ENCODE measurements at regions not wholly inside any gene's neighbourhood (a gene's known extent, or its start where the extent isn't known, plus 50 kb on each side); places are given as distances from the start of the nearest gene placed in this dataset.

- no peaks in the 10 kb centered on the region for H3K79me1 ChIP-seq (ENCODE audit: low read depth, low read length)
- H3K27ac ChIP-seq (ENCODE audit: low read depth, low read length) = no peak overlapping the region
- H2BK120ac ChIP-seq (replicated peaks; ENCODE audit: low read depth, low read length) = no peak overlapping the region
- ChIA-PET POLR2A (ENCODE audit: partially characterized antibody) (no interaction called here), CTCF (ENCODE audit: partially characterized antibody) (no interaction called here)
- WGBS, 2 experiments (ENCODE audit: extremely low coverage in 1 of 2, insufficient coverage in 1 of 2, insufficient read length in 1 of 2, insufficient replicate concordance in 2 of 2, low coverage in 1 of 2, low lambda C conversion rate in 2 of 2, missing lambda C conversion rate in 1 of 2) = 67% methylated on average over 3 of the region's 3 CpGs; no CpG with 5 or more reads in 1 of the 2 experiments
- no peak overlapping the region for H3K9ac ChIP-seq (replicated peaks in 1 of 4; ENCODE audit: extremely low read depth in 1 of 4, low read depth in 3 of 4, low read length in 3 of 4)
- no peak for FAIRE-seq
- H3K4me1 ChIP-seq (replicated peaks in 1 of 4; ENCODE audit: control insufficient read depth in 3 of 4, insufficient read depth in 4 of 4, low read length in 3 of 4) = no peaks in the 10 kb centered on the region
- no peak overlapping the region for H4K5ac ChIP-seq (ENCODE audit: insufficient read length, low read depth, low read length)
- no peak overlapping the region for H3K56ac ChIP-seq (replicated peaks; ENCODE audit: insufficient read length, low read depth, low read length)
- no peaks in the 10 kb centered on the region for H3K79me2 ChIP-seq (ENCODE audit: control insufficient read depth in 1 of 2, insufficient read depth in 2 of 2, low read length in 2 of 2)
- H3K36me3 ChIP-seq (ENCODE audit: control insufficient read depth in 2 of 4, insufficient read depth in 4 of 4, low read length in 3 of 4) = no peaks in the 10 kb centered on the region
- H3K4ac ChIP-seq (replicated peaks; ENCODE audit: insufficient read length, low read depth, low read length) = no peak overlapping the region
- no peak overlapping the region for H3K14ac ChIP-seq (ENCODE audit: insufficient read length)
- no peak overlapping the region for H2BK15ac ChIP-seq (ENCODE audit: low read length)
- no peaks in the 10 kb centered on the region for H3K23me2 ChIP-seq (ENCODE audit: low read depth, low read length)
- no peak overlapping the region for H2BK20ac ChIP-seq (ENCODE audit: low read length)
- DNase-seq (ENCODE audit: low read depth in 1 of 2, low spot score in 2 of 2) = no peak
- no peaks in the 10 kb centered on the region for H4K20me1 ChIP-seq (replicated peaks in 1 of 2; ENCODE audit: control insufficient read depth in 1 of 2, insufficient read depth in 2 of 2, low read length in 2 of 2)
- H3K18ac ChIP-seq (ENCODE audit: extremely low read depth, low read length) = no peak overlapping the region
- no peaks in the 10 kb centered on the region for H3K9me3 ChIP-seq (ENCODE audit: insufficient read depth in 2 of 2, low read depth in 1 of 2, low read length in 1 of 2)
- H3K4me2 ChIP-seq (ENCODE audit: insufficient read depth in 1 of 2, low read depth in 2 of 2, low read length in 2 of 2) = no peak overlapping the region
- H2BK5ac ChIP-seq (ENCODE audit: low read depth, low read length) = no peak overlapping the region
- H3K23ac ChIP-seq (ENCODE audit: insufficient read length) = no peak overlapping the region
- no peak overlapping the region for H4K91ac ChIP-seq (replicated peaks; ENCODE audit: insufficient read length, low read length)
- no peak overlapping the region for H3K4me3 ChIP-seq (ENCODE audit: extremely low read depth in 1 of 4, insufficient read depth in 2 of 4, low read depth in 3 of 4, low read length in 4 of 4)
- TF ChIP-seq CBX5 (IDR thresholded peaks at IDR 0.05; ENCODE audit: low read depth, low read length) = no peak
- no peak for TF ChIP-seq SIN3A (conservative IDR thresholded peaks at IDR 0.05 in 1 of 2, IDR thresholded peaks at IDR 0.05 in 1 of 2; ENCODE audit: low read depth in 1 of 2, low read length in 2 of 2)
- TF ChIP-seq GTF2F1 (IDR thresholded peaks at IDR 0.05; ENCODE audit: borderline replicate concordance, low read depth, low read length) = no peak
- no peak overlapping the region for H2BK12ac ChIP-seq (ENCODE audit: low read depth, low read length)
- no peak overlapping the region for H2AFZ ChIP-seq (ENCODE audit: low read length)
- no peak overlapping the region for H4K8ac ChIP-seq (ENCODE audit: extremely low read depth, insufficient read depth, low read length)
- no peak overlapping the region for H2AK5ac ChIP-seq (ENCODE audit: low read depth, low read length)
- H3K27me3 ChIP-seq (replicated peaks in 1 of 4; ENCODE audit: control insufficient read depth in 3 of 4, extremely low read depth in 1 of 4, insufficient read depth in 3 of 4, low read length in 3 of 4) = no peaks in the 10 kb centered on the region
Measured at GRCh38 chrX:118271775-118272174, 74.1 kb upstream of the WDR44 start.

Measured in H1 (cell line).